ENCODE measurements at regions not wholly inside any gene's neighbourhood (a gene's known extent, or its start where the extent isn't known, plus 50 kb on each side); places are given as distances from the start of the nearest gene placed in this dataset.

GRCh38 chr12:131422187-131422520 is 288.7 kb upstream of the SFSWAP start:
- TF ChIP-seq, protein P1, sequence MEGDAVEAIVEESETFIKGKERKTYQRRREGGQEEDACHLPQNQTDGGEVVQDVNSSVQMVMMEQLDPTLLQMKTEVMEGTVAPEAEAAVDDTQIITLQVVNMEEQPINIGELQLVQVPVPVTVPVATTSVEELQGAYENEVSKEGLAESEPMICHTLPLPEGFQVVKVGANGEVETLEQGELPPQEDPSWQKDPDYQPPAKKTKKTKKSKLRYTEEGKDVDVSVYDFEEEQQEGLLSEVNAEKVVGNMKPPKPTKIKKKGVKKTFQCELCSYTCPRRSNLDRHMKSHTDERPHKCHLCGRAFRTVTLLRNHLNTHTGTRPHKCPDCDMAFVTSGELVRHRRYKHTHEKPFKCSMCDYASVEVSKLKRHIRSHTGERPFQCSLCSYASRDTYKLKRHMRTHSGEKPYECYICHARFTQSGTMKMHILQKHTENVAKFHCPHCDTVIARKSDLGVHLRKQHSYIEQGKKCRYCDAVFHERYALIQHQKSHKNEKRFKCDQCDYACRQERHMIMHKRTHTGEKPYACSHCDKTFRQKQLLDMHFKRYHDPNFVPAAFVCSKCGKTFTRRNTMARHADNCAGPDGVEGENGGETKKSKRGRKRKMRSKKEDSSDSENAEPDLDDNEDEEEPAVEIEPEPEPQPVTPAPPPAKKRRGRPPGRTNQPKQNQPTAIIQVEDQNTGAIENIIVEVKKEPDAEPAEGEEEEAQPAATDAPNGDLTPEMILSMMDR (conservative IDR thresholded peaks at IDR 0.05), result no peak
- no peak for TF ChIP-seq ZFX (IDR thresholded peaks at IDR 0.05)
